GM19397 (cell line): ENCODE measurements at regions not wholly inside any gene's neighbourhood (a gene's known extent, or its start where the extent isn't known, plus 50 kb on each side); places are given as distances from the start of the nearest gene placed in this dataset.

ENCODE experiments used
- ATAC-seq: cut with Tn5 transposase; IDR thresholded peaks from one replicate; pipeline ENCODE4 v1.9.1; 2021; ENCODE audit warnings: mild to moderate bottlenecking, moderate library complexity; ENCODE audit not compliant: unreplicated experiment

- ATAC-seq = no peak
Measured at GRCh38 chr20:18992418-18992817, 178.8 kb downstream of the SCP2D1 start.

- ATAC-seq = no peak
Measured at GRCh38 chr20:18995455-18995854, 181.9 kb downstream of the SCP2D1 start.

GRCh38 chr20:18999086-18999485 lies 185.5 kb downstream of the SCP2D1 start:
- ATAC-seq = no peak

GRCh38 chr20:19000078-19000477 lies 186.5 kb downstream of the SCP2D1 start:
- no peak for ATAC-seq

- no peak for ATAC-seq
Measured at GRCh38 chr20:19001177-19001576, 187.6 kb downstream of the SCP2D1 start.

GRCh38 chr20:19003366-19004336 lies 190.1 kb downstream of the SCP2D1 start:
- no peak for ATAC-seq

- no peak for ATAC-seq
Measured at GRCh38 chr20:19004975-19005374, 191.4 kb downstream of the SCP2D1 start.

GRCh38 chr20:19008497-19008896 lies 194.9 kb downstream of the SCP2D1 start:
- no peak for ATAC-seq

- ATAC-seq = no peak
Measured at GRCh38 chr20:19009081-19009688, 195.6 kb downstream of the SCP2D1 start.

- ATAC-seq = no peak
Measured at GRCh38 chr20:19012676-19013075, 199.1 kb downstream of the SCP2D1 start.

GRCh38 chr20:19013907-19014306 lies 198.5 kb upstream of the SLC24A3 start:
- ATAC-seq = no peak

GRCh38 chr20:19015351-19016139 lies 196.9 kb upstream of the SLC24A3 start:
- ATAC-seq = no peak

GRCh38 chr20:19016140-19016497 lies 196.3 kb upstream of the SLC24A3 start:
- no peak for ATAC-seq

- ATAC-seq = no peak
Measured at GRCh38 chr20:19017104-19017690, 195.2 kb upstream of the SLC24A3 start.

GRCh38 chr20:19018881-19019280 lies 193.6 kb upstream of the SLC24A3 start:
- ATAC-seq = no peak

GRCh38 chr20:19019734-19020364 lies 192.6 kb upstream of the SLC24A3 start:
- ATAC-seq = no peak

GRCh38 chr20:19021406-19022117 lies 190.9 kb upstream of the SLC24A3 start:
- no peak for ATAC-seq

- no peak for ATAC-seq
Measured at GRCh38 chr20:19022118-19022575, 190.3 kb upstream of the SLC24A3 start.

GRCh38 chr20:19022791-19023448 lies 189.5 kb upstream of the SLC24A3 start:
- ATAC-seq = no peak
